Neural progenitor cell (in vitro differentiated cells): ENCODE measurements at regions not wholly inside any gene's neighbourhood (a gene's known extent, or its start where the extent isn't known, plus 50 kb on each side); places are given as distances from the start of the nearest gene placed in this dataset.

Source experiments
- DNase-seq: peaks from one replicate; pipeline ENCODE4 v3.0.0-alpha.2; 2016; ENCODE audit warnings: low spot score
- H2AFZ ChIP-seq: fragments of 200-600 bp; sonication (generic); replicated peaks from 2 replicates; pipeline ENCODE4 v1.6.1; 2016; ENCODE audit warnings: antibody characterized with exemption
- H3F3A ChIP-seq: fragments of 200-600 bp; sonication (generic); 2 replicates; pipeline ENCODE4 v1.6.1; 2016; ENCODE audit warnings: antibody characterized with exemption, low read depth
- H3K27ac ChIP-seq: fragments of 200-600 bp; sonication (generic); 2 replicates; pipeline ENCODE4 v1.5.1; 2016; ENCODE audit warnings: mild to moderate bottlenecking
- H3K27me3 ChIP-seq: fragments of 200-600 bp; sonication (generic); 2 replicates; pipeline ENCODE4 v1.6.1; 2016; ENCODE audit warnings: mild to moderate bottlenecking, moderate library complexity
- H3K36me3 ChIP-seq: fragments of 200-600 bp; sonication (generic); 2 replicates; pipeline ENCODE4 v1.5.1; 2016
- H3K4me1 ChIP-seq: fragments of 200-600 bp; sonication (generic); 2 replicates; pipeline ENCODE4 v1.6.1; 2016; ENCODE audit warnings: mixed run types
- H3K4me2 ChIP-seq: fragments of 200-600 bp; sonication (generic); 2 replicates; pipeline ENCODE4 v1.6.1; 2016
- H3K4me3 ChIP-seq: fragments of 200-600 bp; sonication (generic); 2 replicates; pipeline ENCODE4 v1.5.1; 2016
- H3K79me2 ChIP-seq: fragments of 200-600 bp; sonication (generic); 2 replicates; pipeline ENCODE4 v1.6.1; 2016; ENCODE audit warnings: low read depth
- H3K9ac ChIP-seq: fragments of 200-600 bp; sonication (generic); 2 replicates; pipeline ENCODE4 v1.6.1; 2016
- H3K9me3 ChIP-seq: fragments of 200-600 bp; sonication (generic); 2 replicates; pipeline ENCODE4 v1.5.1; 2016; ENCODE audit warnings: low read depth
- H4K20me1 ChIP-seq: fragments of 200-600 bp; sonication (generic); 2 replicates; pipeline ENCODE4 v1.6.1; 2016; ENCODE audit warnings: low read depth
- H3K27ac Mint-ChIP-seq: 3 replicates; pipeline ENCODE4 v1.8.0; 2021; ENCODE audit warnings: mixed read lengths
- H3K27me3 Mint-ChIP-seq: 2 replicates; pipeline ENCODE4 v1.8.0; 2022; ENCODE audit warnings: low read depth, mild to moderate bottlenecking, inconsistent platforms, moderate library complexity, mixed read lengths; ENCODE audit not compliant: insufficient read depth
- H3K36me3 Mint-ChIP-seq: 3 replicates; pipeline ENCODE4 v1.8.0; 2021; ENCODE audit warnings: mixed read lengths
- H3K4me1 Mint-ChIP-seq: 3 replicates; pipeline ENCODE4 v1.8.0; 2021; ENCODE audit warnings: mixed read lengths
- H3K4me3 Mint-ChIP-seq: 3 replicates; pipeline ENCODE4 v1.8.0; 2021; ENCODE audit warnings: mild to moderate bottlenecking, moderate library complexity, mixed read lengths
- H3K9me3 Mint-ChIP-seq: 3 replicates; pipeline ENCODE4 v1.8.0; 2020; ENCODE audit warnings: mixed read lengths
- CTCF ChIP-seq: fragments of 200-600 bp; sonication (generic); IDR thresholded peaks from 2 replicates; pipeline ENCODE4 v1.5.1; 2017; ENCODE audit warnings: antibody characterized with exemption, mild to moderate bottlenecking
- EZH2 ChIP-seq: fragments of 200-600 bp; sonication (generic); IDR thresholded peaks from 2 replicates; pipeline ENCODE4 v1.6.1; 2017; ENCODE audit warnings: antibody characterized with exemption, mild to moderate bottlenecking, moderate library complexity
- EZH2phosphoT487 ChIP-seq: fragments of 200-600 bp; sonication (generic); IDR thresholded peaks from 2 replicates; pipeline ENCODE4 v1.6.1; 2017; ENCODE audit warnings: antibody characterized with exemption

DNA sequence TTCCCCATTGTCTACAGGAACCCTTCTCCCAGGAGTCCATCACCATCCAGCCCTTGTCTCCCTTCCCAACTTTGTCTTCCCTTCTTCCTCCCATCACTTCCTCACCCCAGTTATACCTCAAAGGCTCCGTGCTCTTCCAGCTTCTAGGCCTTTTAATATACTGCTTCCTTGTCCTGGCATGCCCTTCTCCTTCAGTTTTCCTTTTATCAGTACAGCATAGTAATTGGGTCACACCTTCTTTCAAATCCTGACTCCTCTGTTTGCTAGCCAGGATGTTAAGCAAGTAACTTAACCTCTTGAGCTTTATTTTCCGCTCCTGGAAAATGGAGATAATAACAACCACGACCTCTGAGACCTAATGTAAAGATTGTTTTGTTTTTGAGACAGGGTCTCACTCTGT lies 54.9 kb upstream of the PNRC1 start:
- Histone ChIP-seq H3K27me3 (no peaks in the 10 kb centered on the region), H3K36me3 (no peaks in the 10 kb centered on the region), H3K9ac (no peak overlapping the region), H3F3A (no peaks in the 10 kb centered on the region), H3K4me3 (no peak overlapping the region), H3K9me3 (no peaks in the 10 kb centered on the region), H3K4me2 (no peak overlapping the region), H3K27ac (no peak overlapping the region), H3K4me1 (no peaks in the 10 kb centered on the region), H2AFZ (no peak overlapping the region), H4K20me1 (no peaks in the 10 kb centered on the region), H3K79me2 (no peaks in the 10 kb centered on the region)
- Mint-ChIP-seq H3K4me3 (no peak overlapping the region), H3K36me3 (no peaks in the 10 kb centered on the region), H3K27me3 (peaks cover 2% of the 10 kb centered on the region), H3K4me1 (peaks cover 13% of the 10 kb centered on the region), H3K27ac (peak overlapping the region; percentile 2), H3K9me3 (no peaks in the 10 kb centered on the region)
- no peak for DNase-seq
- TF ChIP-seq CTCF (no peak), EZH2 (no peak), EZH2phosphoT487 (no peak)

DNA sequence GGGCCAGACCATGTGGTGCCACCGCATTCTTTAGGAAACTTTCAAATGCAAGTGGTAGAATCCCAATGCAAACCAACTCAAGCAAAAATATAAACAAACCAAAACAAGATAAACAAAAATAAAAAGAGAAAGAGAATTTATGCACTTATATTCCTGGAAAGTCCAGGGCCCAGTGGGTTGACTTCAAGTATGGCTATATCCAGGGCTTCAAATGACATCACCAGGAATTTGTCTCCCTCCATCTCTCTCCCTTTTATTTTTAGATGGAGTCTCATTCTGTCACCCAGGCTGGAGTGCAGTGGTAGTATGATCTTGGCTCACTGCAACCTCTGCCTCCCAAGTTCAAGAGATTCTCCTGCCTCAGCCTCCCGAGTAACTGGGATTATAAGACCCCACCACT lies 56.1 kb upstream of the PNRC1 start:
- H3K9ac ChIP-seq, result no peak overlapping the region
- H3F3A ChIP-seq, result no peaks in the 10 kb centered on the region
- no peak overlapping the region for H2AFZ ChIP-seq
- H3K9me3 ChIP-seq, result no peaks in the 10 kb centered on the region
- no peaks in the 10 kb centered on the region for H3K36me3 ChIP-seq
- no peaks in the 10 kb centered on the region for H3K79me2 ChIP-seq
- no peaks in the 10 kb centered on the region for H3K27me3 ChIP-seq
- DNase-seq, result no peak
- H3K4me3 ChIP-seq, result no peak overlapping the region
- no peak overlapping the region for H3K27ac ChIP-seq
- peaks cover 2% of the 10 kb centered on the region for H3K27me3 Mint-ChIP-seq
- TF ChIP-seq CTCF (no peak), EZH2 (no peak), EZH2phosphoT487 (no peak)
- H3K4me3 Mint-ChIP-seq, result no peak overlapping the region
- peaks cover 13% of the 10 kb centered on the region for H3K4me1 Mint-ChIP-seq
- H3K4me1 ChIP-seq, result no peaks in the 10 kb centered on the region
- H4K20me1 ChIP-seq, result no peaks in the 10 kb centered on the region
- no peak overlapping the region for H3K4me2 ChIP-seq
- no peak overlapping the region for H3K27ac Mint-ChIP-seq
- H3K36me3 Mint-ChIP-seq, result no peaks in the 10 kb centered on the region
- no peaks in the 10 kb centered on the region for H3K9me3 Mint-ChIP-seq

- Histone ChIP-seq H3K9ac (no peak overlapping the region), H3K27me3 (no peaks in the 10 kb centered on the region), H3K27ac (no peak overlapping the region), H3K36me3 (no peaks in the 10 kb centered on the region), H3K4me3 (no peak overlapping the region), H3K4me1 (no peaks in the 10 kb centered on the region), H4K20me1 (no peaks in the 10 kb centered on the region), H3F3A (no peaks in the 10 kb centered on the region), H3K4me2 (no peak overlapping the region), H3K79me2 (no peaks in the 10 kb centered on the region), H2AFZ (no peak overlapping the region), H3K9me3 (no peaks in the 10 kb centered on the region)
- H3K27me3 Mint-ChIP-seq, result peaks cover 2% of the 10 kb centered on the region
- H3K27ac Mint-ChIP-seq, result no peak overlapping the region
- no peaks in the 10 kb centered on the region for H3K9me3 Mint-ChIP-seq
- no peak for TF ChIP-seq CTCF
- TF ChIP-seq EZH2, result no peak
- no peak for TF ChIP-seq EZH2phosphoT487
- no peak overlapping the region for H3K4me3 Mint-ChIP-seq
- no peaks in the 10 kb centered on the region for H3K36me3 Mint-ChIP-seq
- no peak for DNase-seq
- H3K4me1 Mint-ChIP-seq, result peaks cover 13% of the 10 kb centered on the region
Measured at GRCh38 chr6:89023591-89024441, 56.7 kb upstream of the PNRC1 start.
